OCI-LY7 (cell line): ENCODE measurements at regions not wholly inside any gene's neighbourhood (a gene's known extent, or its start where the extent isn't known, plus 50 kb on each side); places are given as distances from the start of the nearest gene placed in this dataset.
"Not testable (repeated sequence)": the region's sequence is repeated elsewhere in the genome, so short reads cannot be mapped to it uniquely, and the experiment has no call there.

Experiments
- BruUV-seq: library from RNA; stranded (reverse); fragments of 400-500 nt; replicated peaks from 2 replicates; lab custom pipeline; 2021; lab: Mats Ljungman, UMichigan
- CTCF ChIA-PET: fragments of 300-600 bp; sonication (Branson Sonifier 250); formaldehyde crosslinking; loops from one replicate; lab custom pipeline; 2022; ENCODE audit warnings: antibody characterized with exemption; ENCODE audit not compliant: unreplicated experiment; lab: Charles Lee
- POLR2A ChIA-PET: fragments of 300-600 bp; sonication (Branson Sonifier 250); formaldehyde crosslinking; loops from one replicate; lab custom pipeline; 2022; ENCODE audit warnings: antibody characterized with exemption; lab: Charles Lee
- DNase-seq: peaks from one replicate; pipeline ENCODE4 v3.0.0-alpha.2; 2015; ENCODE audit warnings: low spot score
- H2AFZ ChIP-seq: fragments of 200-600 bp; sonication (generic), shearing (Covaris generic); 2 replicates; pipeline ENCODE4 v1.6.1; 2014; ENCODE audit warnings: mild to moderate bottlenecking, antibody characterized with exemption, low read length, moderate library complexity
- H3K27ac ChIP-seq: fragments of 200-600 bp; sonication (generic); 2 replicates; pipeline ENCODE4 v1.5.1; 2014; ENCODE audit warnings: mixed run types, low read depth, mild to moderate bottlenecking, moderate library complexity, low read length, inconsistent platforms; ENCODE audit not compliant: poor library complexity, severe bottlenecking
- H3K36me3 ChIP-seq: fragments of 200-600 bp; sonication (generic); 2 replicates; pipeline ENCODE4 v1.6.1; 2014; ENCODE audit warnings: mild to moderate bottlenecking, antibody characterized with exemption, low read length, moderate library complexity, mixed read lengths; ENCODE audit not compliant: insufficient read depth
- H3K4me1 ChIP-seq: fragments of 200-600 bp; sonication (generic); 2 replicates; pipeline ENCODE4 v1.5.1; 2014; ENCODE audit warnings: mild to moderate bottlenecking, low read length; ENCODE audit not compliant: insufficient read depth, poor library complexity, severe bottlenecking
- H3K4me2 ChIP-seq: fragments of 200-600 bp; sonication (generic); 2 replicates; pipeline ENCODE4 v1.6.1; 2014; ENCODE audit warnings: mild to moderate bottlenecking, low read length
- H3K4me3 ChIP-seq: fragments of 200-600 bp; sonication (generic); 2 replicates; pipeline ENCODE4 v1.5.1; 2014; ENCODE audit warnings: mild to moderate bottlenecking, low read depth, low read length; ENCODE audit not compliant: poor library complexity, severe bottlenecking
- H3K79me2 ChIP-seq: fragments of 200-600 bp; sonication (generic); 2 replicates; pipeline ENCODE4 v1.6.1; 2016; ENCODE audit warnings: low read depth, mild to moderate bottlenecking, low read length, moderate library complexity, mixed read lengths; ENCODE audit not compliant: insufficient read depth
- H3K9me2 ChIP-seq: fragments of 200-600 bp; sonication (generic); 2 replicates; pipeline ENCODE4 v1.6.1; 2016; ENCODE audit warnings: mild to moderate bottlenecking, low read length, mixed read lengths; ENCODE audit not compliant: insufficient read depth
- H3K9me3 ChIP-seq: fragments of 200-600 bp; sonication (generic); 2 replicates; pipeline ENCODE4 v1.6.1; 2014; ENCODE audit warnings: mild to moderate bottlenecking, mixed run types, low read length, mixed read lengths
- H4K20me1 ChIP-seq: fragments of 200-600 bp; sonication (generic); 2 replicates; pipeline ENCODE4 v1.6.1; 2014; ENCODE audit warnings: mild to moderate bottlenecking, antibody characterized with exemption, low read length, moderate library complexity, mixed read lengths; ENCODE audit not compliant: insufficient read depth
- CTCF ChIP-seq: fragments of 200-600 bp; sonication (generic); conservative IDR thresholded peaks from 2 replicates; pipeline ENCODE4 v1.5.1; 2014; ENCODE audit warnings: mild to moderate bottlenecking, antibody characterized with exemption, low read length, moderate library complexity, mixed read lengths
- EZH2phosphoT487 ChIP-seq: fragments of 200-600 bp; sonication (generic); IDR thresholded peaks from 2 replicates; pipeline ENCODE4 v1.6.1; 2018; ENCODE audit warnings: low read depth, borderline replicate concordance, mild to moderate bottlenecking, mixed run types, antibody characterized with exemption, low read length, moderate library complexity, mixed read lengths
- intact Hi-C: fragments of 100-400 bp; cut with micrococcal nuclease; formaldehyde crosslinking; loops from one replicate; pipeline ENCODE4 v1.10.0; 2022; ENCODE audit not compliant: unreplicated experiment

GRCh38 chr10:29229258-29229705 is 59.6 kb upstream of the LYZL1 start:
- no peaks in the 10 kb centered on the region for H3K79me2 ChIP-seq
- no TSS peak for BruUV-seq
- H3K4me3 ChIP-seq, result no peak overlapping the region
- POLR2A ChIA-PET, result no interaction called here
- H4K20me1 ChIP-seq, result no peaks in the 10 kb centered on the region
- H3K9me3 ChIP-seq, result no peaks in the 10 kb centered on the region
- no peak for DNase-seq
- no peak for TF ChIP-seq CTCF
- TF ChIP-seq EZH2phosphoT487, result no peak
- H3K9me2 ChIP-seq, result no peaks in the 10 kb centered on the region
- H3K4me1 ChIP-seq, result no peaks in the 10 kb centered on the region
- CTCF ChIA-PET, result no interaction called here
- no peak overlapping the region for H3K4me2 ChIP-seq
- no peak overlapping the region for H3K27ac ChIP-seq
- intact Hi-C loops, result no loop called here
- H3K36me3 ChIP-seq, result no peaks in the 10 kb centered on the region
- H2AFZ ChIP-seq, result no peak overlapping the region

GRCh38 chr10:29236910-29237309 is 52.0 kb upstream of the LYZL1 start:
- DNase-seq, CTCF ChIA-PET, H3K79me2 ChIP-seq, BruUV-seq, H3K4me1 ChIP-seq, H2AFZ ChIP-seq, H3K4me3 ChIP-seq, H3K9me3 ChIP-seq, intact Hi-C loops, H3K36me3 ChIP-seq, H3K4me2 ChIP-seq, POLR2A ChIA-PET, H3K9me2 ChIP-seq, H3K27ac ChIP-seq, H4K20me1 ChIP-seq: not testable (repeated sequence)

GRCh38 chr10:29237786-29238185 is 51.1 kb upstream of the LYZL1 start:
- TF ChIP-seq EZH2phosphoT487 (no peak), CTCF (no peak)
- H3K27ac ChIP-seq, result no peak overlapping the region
- no peaks in the 10 kb centered on the region for H3K9me3 ChIP-seq
- H2AFZ ChIP-seq, result no peak overlapping the region
- no peaks in the 10 kb centered on the region for H3K36me3 ChIP-seq
- DNase-seq, result no peak
- H3K4me1 ChIP-seq, result no peaks in the 10 kb centered on the region
- no peaks in the 10 kb centered on the region for H4K20me1 ChIP-seq
- no peak overlapping the region for H3K4me2 ChIP-seq
- no peaks in the 10 kb centered on the region for H3K79me2 ChIP-seq
- CTCF ChIA-PET, result no interaction called here
- BruUV-seq, result no TSS peak
- intact Hi-C loops, result no loop called here
- POLR2A ChIA-PET, result no interaction called here
- no peak overlapping the region for H3K4me3 ChIP-seq
- H3K9me2 ChIP-seq, result no peaks in the 10 kb centered on the region
